Ascending aorta (tissue), 2 donors: ENCODE measurements at regions not wholly inside any gene's neighbourhood (a gene's known extent, or its start where the extent isn't known, plus 50 kb on each side); places are given as distances from the start of the nearest gene placed in this dataset.
"Not testable (repeated sequence)": the region's sequence is repeated elsewhere in the genome, so short reads cannot be mapped to it uniquely, and the experiment has no call there.

Experiments
- DNase-seq, 2 donors: peaks; one replicate each; pipeline ENCODE4 v3.0.0-alpha.2; 2019; ENCODE audit warnings: low spot score in 2 of 2
- H3K27ac ChIP-seq, 2 donors: fragments of 200-600 bp; sonication (generic); one replicate each; pipeline ENCODE4 v1.5.1; 2016 to 2017; ENCODE audit warnings: mild to moderate bottlenecking in 1 of 2
- H3K27me3 ChIP-seq: fragments of 200-600 bp; sonication (generic); one replicate; pipeline ENCODE4 v1.5.1; 2017
- H3K36me3 ChIP-seq, 2 donors: fragments of 200-600 bp; sonication (generic); one replicate each; pipeline ENCODE4 v1.5.1; 2016
- H3K4me1 ChIP-seq, 2 donors: fragments of 200-600 bp; sonication (generic); one replicate each; pipeline ENCODE4 v1.5.1; 2016 to 2017; ENCODE audit warnings: mild to moderate bottlenecking in 1 of 2
- H3K4me3 ChIP-seq, 2 donors: fragments of 200-600 bp; sonication (generic); one replicate each; pipeline ENCODE4 v1.5.1; 2016 to 2017; ENCODE audit warnings: mild to moderate bottlenecking in 1 of 2
- H3K9me3 ChIP-seq, 2 donors: fragments of 200-600 bp; sonication (generic); one replicate each; pipeline ENCODE4 v1.5.1; 2016
- intact Hi-C: fragments of 100-400 bp; cut with DNase I; formaldehyde crosslinking; loops from one replicate; pipeline ENCODE4 v1.15.1; 2023
- TF ChIP-seq, protein P1 (sequence below), 3 experiments: fragments of 200-600 bp in 2 of 3; fragments of 450-650 bp in 1 of 3; sonication (generic) in 2 of 3; IDR thresholded peaks; one replicate each; pipeline ENCODE4 v1.5.1; 2016 to 2019; ENCODE audit warnings: antibody characterized with exemption in 3 of 3, mild to moderate bottlenecking in 1 of 3, moderate library complexity in 1 of 3

DNA sequence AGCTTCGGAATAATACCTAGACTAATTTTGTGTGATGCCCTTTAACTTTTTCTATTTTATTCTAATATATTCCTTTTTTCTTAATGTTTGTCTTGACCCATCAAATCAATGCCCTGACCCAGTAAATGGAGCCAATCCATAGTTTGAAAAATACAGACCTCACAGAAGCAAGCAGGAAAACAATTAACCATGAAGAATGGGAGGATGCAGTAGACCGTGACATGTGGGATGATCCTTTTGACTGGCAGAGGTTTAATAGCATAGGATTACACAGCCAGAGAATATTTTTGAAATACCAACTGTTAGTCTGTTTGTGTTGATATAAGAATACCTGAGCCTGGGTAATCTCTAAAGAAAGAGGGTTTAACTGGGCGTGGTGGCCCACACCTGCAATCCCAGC lies 142.6 kb upstream of the NEBL start:
- Histone ChIP-seq H3K9me3 (no peaks in the 10 kb centered on the region), H3K4me3 (no peak overlapping the region), H3K36me3 (no peaks in the 10 kb centered on the region), H3K27me3 (no peaks in the 10 kb centered on the region), H3K4me1 (no peaks in the 10 kb centered on the region), H3K27ac (no peak overlapping the region)
- DNase-seq = no peak
- TF ChIP-seq, protein P1, sequence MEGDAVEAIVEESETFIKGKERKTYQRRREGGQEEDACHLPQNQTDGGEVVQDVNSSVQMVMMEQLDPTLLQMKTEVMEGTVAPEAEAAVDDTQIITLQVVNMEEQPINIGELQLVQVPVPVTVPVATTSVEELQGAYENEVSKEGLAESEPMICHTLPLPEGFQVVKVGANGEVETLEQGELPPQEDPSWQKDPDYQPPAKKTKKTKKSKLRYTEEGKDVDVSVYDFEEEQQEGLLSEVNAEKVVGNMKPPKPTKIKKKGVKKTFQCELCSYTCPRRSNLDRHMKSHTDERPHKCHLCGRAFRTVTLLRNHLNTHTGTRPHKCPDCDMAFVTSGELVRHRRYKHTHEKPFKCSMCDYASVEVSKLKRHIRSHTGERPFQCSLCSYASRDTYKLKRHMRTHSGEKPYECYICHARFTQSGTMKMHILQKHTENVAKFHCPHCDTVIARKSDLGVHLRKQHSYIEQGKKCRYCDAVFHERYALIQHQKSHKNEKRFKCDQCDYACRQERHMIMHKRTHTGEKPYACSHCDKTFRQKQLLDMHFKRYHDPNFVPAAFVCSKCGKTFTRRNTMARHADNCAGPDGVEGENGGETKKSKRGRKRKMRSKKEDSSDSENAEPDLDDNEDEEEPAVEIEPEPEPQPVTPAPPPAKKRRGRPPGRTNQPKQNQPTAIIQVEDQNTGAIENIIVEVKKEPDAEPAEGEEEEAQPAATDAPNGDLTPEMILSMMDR (IDR thresholded peaks at IDR 0.05) = no peak
- intact Hi-C loops = no loop called here

GRCh38 chr10:21036757-21037156 lies 139.6 kb upstream of the NEBL start:
- H3K4me3 ChIP-seq = no peak overlapping the region
- no peaks in the 10 kb centered on the region for H3K9me3 ChIP-seq
- H3K27me3 ChIP-seq = no peaks in the 10 kb centered on the region
- TF ChIP-seq, protein P1 (IDR thresholded peaks at IDR 0.05) = no peak
- H3K36me3 ChIP-seq = no peaks in the 10 kb centered on the region
- intact Hi-C loops = no loop called here
- H3K4me1 ChIP-seq = no peaks in the 10 kb centered on the region
- no peak overlapping the region for H3K27ac ChIP-seq
- DNase-seq = no peak

DNA sequence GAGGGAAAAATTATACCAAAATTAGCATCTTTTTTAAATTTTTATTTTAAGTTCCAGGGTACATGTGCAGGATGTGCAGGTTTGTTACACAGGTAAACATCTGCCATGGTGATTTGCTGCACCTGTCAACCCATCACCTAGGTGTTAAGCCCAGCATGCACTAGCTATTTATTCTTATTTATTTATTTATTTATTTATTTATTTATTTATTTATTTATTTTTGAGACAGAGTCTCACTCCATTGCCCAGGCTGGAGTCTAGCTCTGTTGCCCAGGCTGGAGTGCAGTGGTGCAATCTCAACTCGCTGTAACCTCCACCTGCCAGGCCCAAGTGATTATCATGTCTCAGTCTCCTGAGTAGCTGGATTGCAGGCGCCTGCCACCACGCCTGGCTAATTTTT lies 137.7 kb upstream of the NEBL start:
- not testable (repeated sequence) for H3K9me3 ChIP-seq, H3K4me1 ChIP-seq, H3K27me3 ChIP-seq

GRCh38 chr10:21034241-21034640 lies 137.1 kb upstream of the NEBL start:
- intact Hi-C loops = no loop called here
- H3K9me3 ChIP-seq = no peaks in the 10 kb centered on the region
- no peaks in the 10 kb centered on the region for H3K36me3 ChIP-seq
- TF ChIP-seq, protein P1 (IDR thresholded peaks at IDR 0.05) = no peak
- H3K4me3 ChIP-seq = no peak overlapping the region
- no peak for DNase-seq
- H3K27ac ChIP-seq = no peak overlapping the region
- no peaks in the 10 kb centered on the region for H3K4me1 ChIP-seq
- no peaks in the 10 kb centered on the region for H3K27me3 ChIP-seq

More for the DNA sequence above, 137.7 kb upstream of the NEBL start:
- intact Hi-C loops, DNase-seq, H3K27ac ChIP-seq, H3K4me3 ChIP-seq, H3K36me3 ChIP-seq: not testable (repeated sequence)

- Histone ChIP-seq H3K36me3 (no peaks in the 10 kb centered on the region), H3K4me3 (no peak overlapping the region), H3K9me3 (no peaks in the 10 kb centered on the region), H3K4me1 (no peaks in the 10 kb centered on the region), H3K27ac (no peak overlapping the region), H3K27me3 (no peaks in the 10 kb centered on the region)
- intact Hi-C loops = no loop called here
- TF ChIP-seq, protein P1 (IDR thresholded peaks at IDR 0.05) = no peak
- no peak for DNase-seq
Observed at GRCh38 chr10:21032587-21033319, 135.6 kb upstream of the NEBL start.

DNA sequence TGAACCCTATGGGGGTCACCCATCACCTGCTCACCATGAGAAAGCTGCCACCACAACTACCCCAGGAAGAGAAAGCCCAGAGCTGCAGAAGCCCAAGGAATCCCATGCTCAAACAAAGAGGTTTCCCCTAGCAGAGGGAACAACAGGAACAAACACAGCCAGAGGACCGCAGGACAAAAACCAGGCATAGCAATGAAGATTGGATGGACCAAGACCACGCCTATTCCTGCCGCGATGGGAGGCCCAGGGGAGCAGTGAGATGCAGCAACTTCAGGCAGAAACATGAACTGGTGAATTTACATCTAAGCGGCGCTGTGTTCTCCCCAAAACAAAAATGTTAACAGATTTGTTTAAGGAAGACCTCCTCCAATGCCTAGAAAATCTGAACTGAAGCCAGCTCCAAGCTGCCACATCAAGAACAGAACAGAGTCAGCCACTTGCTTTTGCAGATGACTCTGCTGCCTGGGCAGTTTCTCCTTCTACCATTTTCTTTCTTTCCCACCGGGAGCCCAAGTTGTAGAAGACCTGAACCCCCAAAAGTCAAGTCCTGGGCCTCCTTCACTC lies 134.2 kb upstream of the NEBL start:
- intact Hi-C loops = no loop called here
- Histone ChIP-seq H3K27ac (no peak overlapping the region), H3K4me3 (no peak overlapping the region), H3K9me3 (no peaks in the 10 kb centered on the region), H3K4me1 (no peaks in the 10 kb centered on the region), H3K36me3 (no peaks in the 10 kb centered on the region), H3K27me3 (no peaks in the 10 kb centered on the region)
- DNase-seq = no peak
- TF ChIP-seq, protein P1 (IDR thresholded peaks at IDR 0.05) = no peak
